Stomach (tissue), 8 donors: ENCODE measurements at regions not wholly inside any gene's neighbourhood (a gene's known extent, or its start where the extent isn't known, plus 50 kb on each side); places are given as distances from the start of the nearest gene placed in this dataset.
"Not testable (repeated sequence)": the region's sequence is repeated elsewhere in the genome, so short reads cannot be mapped to it uniquely, and the experiment has no call there.

Experiments used
- DNase-seq, 2 donors: peaks; one replicate each; pipeline versions ENCODE4 v3.0.0 to v3.0.0-alpha.2; 2013 to 2019
- H3K27ac ChIP-seq, 5 donors: fragments of 200-600 bp in 4 of 5; sonication (generic) in 4 of 5; one replicate each; pipeline ENCODE4 v1.5.1; 2013 to 2019; ENCODE audit warnings: mild to moderate bottlenecking in 1 of 5, moderate library complexity in 1 of 5
- H3K27me3 ChIP-seq, 3 donors: fragments of 200-600 bp; sonication (generic); one replicate each; pipeline ENCODE4 v1.5.1; 2017 to 2019; ENCODE audit warnings: mixed run types in 1 of 3
- H3K36me3 ChIP-seq, 4 donors: fragments of 200-600 bp; sonication (generic); 1 replicate in 3 of 4; 2 replicates in 1 of 4; pipeline ENCODE4 v1.5.1; 2016 to 2019
- H3K4me1 ChIP-seq, 4 donors: fragments of 200-600 bp; sonication (generic); one replicate each; pipeline ENCODE4 v1.5.1; 2016 to 2019
- H3K4me3 ChIP-seq, 4 donors: fragments of 200-600 bp; sonication (generic) in 3 of 4; one replicate each; pipeline ENCODE4 v1.5.1; 2016 to 2019; ENCODE audit warnings: mild to moderate bottlenecking in 1 of 4
- H3K9me3 ChIP-seq, 4 donors: fragments of 200-600 bp; sonication (generic); one replicate each; pipeline ENCODE4 v1.5.1; 2016 to 2019
- EP300 ChIP-seq: sonication (generic); formaldehyde crosslinking; IDR thresholded peaks from one replicate; pipeline ENCODE4 v1.6.1; 2017; ENCODE audit warnings: antibody characterized with exemption
- POLR2A ChIP-seq, 4 donors: fragments of 450-650 bp; IDR thresholded peaks; one replicate each; pipeline ENCODE4 v1.6.1; 2016; ENCODE audit warnings: antibody characterized with exemption in 4 of 4, control low read depth in 2 of 4, mild to moderate bottlenecking in 1 of 4, moderate library complexity in 1 of 4
- POLR2AphosphoS5 ChIP-seq, 3 donors: sonication (generic); formaldehyde crosslinking; IDR thresholded peaks; one replicate each; pipeline ENCODE4 v1.6.1; 2016; ENCODE audit warnings: antibody characterized with exemption in 3 of 3
- WGBS, 5 donors: extraction: QIAGEN DNeasy Blood & Tissue Kit in 3 of 5; methylation state at CpG; one replicate each; pipeline versions ENCODE4 v1.1.5 to v1.1.7; 2013 to 2018; 5-methylcytosine and 5-hydroxymethylcytosine counted together
- intact Hi-C: fragments of 100-400 bp; cut with DNase I; formaldehyde crosslinking; loops from one replicate; pipeline ENCODE4 v1.15.1; 2023; ENCODE audit warnings: low total_unique reads
- TF ChIP-seq, protein P1 (sequence below), 7 experiments: fragments of 450-650 bp in 4 of 7; fragments of 200-600 bp in 3 of 7; sonication (generic) in 3 of 7; IDR thresholded peaks; one replicate each; pipeline ENCODE4 v1.5.1; 2016 to 2019; ENCODE audit warnings: antibody characterized with exemption in 7 of 7, control low read depth in 2 of 7, mild to moderate bottlenecking in 1 of 7
- donor health status: healthy with polysubstance abuse.
- donor health status: Bipolar disorder and iron deficiency.
- donor health status: healthy.

DNA sequence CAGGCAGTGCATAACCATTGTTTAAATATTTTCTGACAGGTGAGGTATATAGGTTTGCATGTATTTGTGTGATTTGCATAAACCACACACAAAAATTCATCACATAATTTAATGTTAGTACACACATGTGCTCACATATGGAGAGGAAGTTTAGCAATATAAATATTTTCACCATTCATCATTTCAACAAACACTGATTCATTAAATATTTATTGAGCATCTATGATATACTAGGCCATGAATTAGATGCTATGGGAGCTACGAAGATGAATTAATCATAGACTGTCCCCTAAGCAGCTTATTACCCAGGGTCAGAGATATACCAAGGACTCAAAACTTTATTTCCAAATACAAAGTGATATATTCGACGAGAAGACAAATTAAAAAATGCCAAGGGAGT lies 311.6 kb upstream of the PIK3C3 start:
- no peak for DNase-seq
- TF ChIP-seq POLR2A (IDR thresholded peaks at IDR 0.05) (no peak), POLR2AphosphoS5 (IDR thresholded peaks at IDR 0.05) (no peak), EP300 (no peak)
- TF ChIP-seq, protein P1, sequence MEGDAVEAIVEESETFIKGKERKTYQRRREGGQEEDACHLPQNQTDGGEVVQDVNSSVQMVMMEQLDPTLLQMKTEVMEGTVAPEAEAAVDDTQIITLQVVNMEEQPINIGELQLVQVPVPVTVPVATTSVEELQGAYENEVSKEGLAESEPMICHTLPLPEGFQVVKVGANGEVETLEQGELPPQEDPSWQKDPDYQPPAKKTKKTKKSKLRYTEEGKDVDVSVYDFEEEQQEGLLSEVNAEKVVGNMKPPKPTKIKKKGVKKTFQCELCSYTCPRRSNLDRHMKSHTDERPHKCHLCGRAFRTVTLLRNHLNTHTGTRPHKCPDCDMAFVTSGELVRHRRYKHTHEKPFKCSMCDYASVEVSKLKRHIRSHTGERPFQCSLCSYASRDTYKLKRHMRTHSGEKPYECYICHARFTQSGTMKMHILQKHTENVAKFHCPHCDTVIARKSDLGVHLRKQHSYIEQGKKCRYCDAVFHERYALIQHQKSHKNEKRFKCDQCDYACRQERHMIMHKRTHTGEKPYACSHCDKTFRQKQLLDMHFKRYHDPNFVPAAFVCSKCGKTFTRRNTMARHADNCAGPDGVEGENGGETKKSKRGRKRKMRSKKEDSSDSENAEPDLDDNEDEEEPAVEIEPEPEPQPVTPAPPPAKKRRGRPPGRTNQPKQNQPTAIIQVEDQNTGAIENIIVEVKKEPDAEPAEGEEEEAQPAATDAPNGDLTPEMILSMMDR (IDR thresholded peaks at IDR 0.05), result no peak
- H3K27ac ChIP-seq, result no peak overlapping the region
- intact Hi-C loops, result no loop called here
- no peaks in the 10 kb centered on the region for H3K4me1 ChIP-seq
- peaks cover 0 to 3% (median 0%) of the 10 kb centered on the region in 4 donors for H3K9me3 ChIP-seq
- no peak overlapping the region for H3K4me3 ChIP-seq
- H3K36me3 ChIP-seq, result no peaks in the 10 kb centered on the region
- H3K27me3 ChIP-seq, result no peaks in the 10 kb centered on the region
- WGBS, 5 donors, result 80 to 85% (median 81%) methylated on average over 3 of the region's 3 CpGs

DNA sequence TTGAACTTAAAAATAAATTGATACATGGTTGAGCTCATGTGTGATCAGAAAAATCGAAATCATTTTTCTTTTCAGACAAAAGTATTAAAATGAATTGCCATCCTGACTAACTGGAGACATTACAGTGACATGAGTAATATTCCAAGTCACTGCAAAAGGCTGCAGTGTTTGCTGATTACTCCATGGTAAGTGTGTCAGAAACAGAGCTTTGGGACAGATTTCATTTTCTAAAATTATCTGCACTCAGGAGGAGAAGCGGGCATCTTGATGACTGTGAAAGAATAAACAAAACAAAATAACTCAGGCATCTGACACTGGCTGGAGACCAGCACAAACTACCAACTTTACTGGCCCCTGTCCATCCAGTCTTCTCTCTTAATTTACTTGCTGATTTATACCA lies 312.3 kb upstream of the PIK3C3 start:
- no peaks in the 10 kb centered on the region for H3K36me3 ChIP-seq
- H3K27me3 ChIP-seq, result no peaks in the 10 kb centered on the region
- peaks cover 0 to 3% (median 0%) of the 10 kb centered on the region in 4 donors for H3K9me3 ChIP-seq
- H3K4me1 ChIP-seq, result no peaks in the 10 kb centered on the region
- WGBS, 5 donors, result 50 to 58% (median 54%) methylated on average over 2 of the region's 2 CpGs
- no peak overlapping the region for H3K4me3 ChIP-seq
- no peak overlapping the region for H3K27ac ChIP-seq
- no peak for DNase-seq
- intact Hi-C loops, result no loop called here
- TF ChIP-seq, protein P1 (IDR thresholded peaks at IDR 0.05), result no peak
- TF ChIP-seq POLR2AphosphoS5 (IDR thresholded peaks at IDR 0.05), result no peak
- no peak for TF ChIP-seq EP300
- no peak for TF ChIP-seq POLR2A (IDR thresholded peaks at IDR 0.05)

DNA sequence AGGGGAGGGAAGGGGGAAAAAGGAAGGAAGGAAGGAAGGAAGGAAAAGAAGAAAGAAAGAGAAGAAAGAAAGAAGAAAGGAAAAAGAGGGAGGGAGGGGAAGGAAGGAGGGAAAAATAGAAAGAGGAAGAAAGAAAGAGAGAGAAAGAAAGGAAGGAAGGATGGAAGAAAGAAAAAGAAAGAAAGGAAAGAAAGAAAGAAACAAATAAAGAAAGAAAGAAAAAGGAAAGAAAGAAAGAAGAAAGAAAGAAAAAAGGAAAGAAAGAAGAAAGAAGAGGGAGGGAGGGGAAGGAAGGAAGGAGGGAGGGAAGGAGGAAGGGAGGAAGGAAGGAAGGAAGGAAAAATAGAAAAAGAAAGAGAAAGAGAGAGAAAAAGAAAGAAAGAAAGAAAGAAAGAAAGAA lies 315.8 kb upstream of the PIK3C3 start:
- Histone ChIP-seq H3K27me3 (no peaks in the 10 kb centered on the region), H3K36me3 (no peaks in the 10 kb centered on the region), H3K9me3 (peaks cover 0 to 3% (median 0%) of the 10 kb centered on the region in 4 donors), H3K27ac (no peak overlapping the region), H3K4me1 (no peaks in the 10 kb centered on the region), H3K4me3 (no peak overlapping the region)
- DNase-seq, result no peak
- intact Hi-C loops, result no loop called here
- no peak for TF ChIP-seq EP300
- TF ChIP-seq, protein P1 (IDR thresholded peaks at IDR 0.05), result no peak
- no peak for TF ChIP-seq POLR2A (IDR thresholded peaks at IDR 0.05)

DNA sequence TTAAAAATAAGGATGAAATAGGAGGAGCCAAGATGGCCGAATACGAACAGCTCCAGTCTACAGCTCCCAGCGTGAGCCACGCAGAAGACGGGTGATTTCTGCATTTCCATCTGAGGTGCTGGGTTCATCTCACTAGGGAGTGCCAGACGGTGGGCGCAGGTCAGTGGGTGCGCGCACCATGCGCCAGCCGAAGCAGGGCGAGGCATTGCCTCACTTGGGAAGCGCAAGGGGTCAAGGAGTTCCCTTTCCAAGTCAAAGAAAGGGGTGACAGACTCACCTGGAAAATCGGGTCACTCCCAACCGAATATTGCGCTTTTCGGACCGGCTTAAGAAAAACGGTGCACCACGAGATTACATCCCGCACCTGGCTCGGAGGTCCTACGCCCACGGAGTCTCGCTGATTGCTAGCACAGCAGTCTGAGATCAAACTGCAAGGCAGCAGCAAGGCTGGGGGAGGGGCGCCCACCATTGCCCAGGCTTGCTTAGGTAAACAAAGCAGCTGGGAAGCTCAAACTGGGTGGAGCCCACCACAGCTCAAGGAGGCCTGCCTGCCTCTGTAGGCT lies 323.2 kb upstream of the PIK3C3 start:
- H3K4me1 ChIP-seq, H3K27ac ChIP-seq, H3K27me3 ChIP-seq, H3K9me3 ChIP-seq, DNase-seq, H3K36me3 ChIP-seq, intact Hi-C loops: not testable (repeated sequence)
- H3K4me3 ChIP-seq, result peak overlapping the region in 2 of 4 donors; percentile 17 to 19
- WGBS, 5 donors, result 79 to 93% (median 83%) methylated on average over 23 to 26 of the region's 26 CpGs

DNA sequence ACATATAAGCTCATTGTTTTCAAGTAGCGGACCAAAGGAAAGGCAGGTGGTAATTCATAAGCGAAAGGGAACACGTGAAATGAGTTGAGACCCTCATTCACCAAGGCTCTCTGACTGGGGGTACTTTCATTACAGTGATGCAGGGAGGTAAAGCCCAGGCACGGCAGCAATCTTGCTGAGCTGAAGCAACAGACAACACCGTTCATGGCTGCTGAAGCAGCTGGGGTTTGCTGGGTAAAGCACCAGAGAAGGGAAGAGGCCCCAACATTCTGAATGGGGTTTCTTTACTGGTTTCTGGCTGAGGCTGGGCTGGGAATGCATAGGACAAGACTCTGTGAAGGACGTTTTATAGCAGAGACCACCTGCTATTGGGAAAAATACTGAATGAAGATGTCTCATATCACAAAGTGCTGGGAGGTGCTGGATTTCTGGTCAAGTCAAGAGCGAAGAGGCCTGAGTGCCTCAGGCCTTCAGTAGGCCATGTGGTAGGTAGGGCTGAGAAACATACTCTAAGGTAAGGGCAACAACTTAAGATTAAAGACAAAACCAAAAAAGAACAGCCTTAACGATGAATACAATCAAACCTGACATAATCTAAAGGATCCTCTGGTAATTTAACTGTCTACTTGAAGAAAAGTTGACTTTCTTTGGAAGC lies 324.7 kb upstream of the PIK3C3 start:
- no peak for TF ChIP-seq EP300
- no peak for TF ChIP-seq POLR2A (IDR thresholded peaks at IDR 0.05)
- no peak for TF ChIP-seq POLR2AphosphoS5 (IDR thresholded peaks at IDR 0.05)
- TF ChIP-seq, protein P1 (IDR thresholded peaks at IDR 0.05), result no peak
- Histone ChIP-seq H3K4me1 (no peaks in the 10 kb centered on the region), H3K36me3 (no peaks in the 10 kb centered on the region), H3K4me3 (no peak overlapping the region), H3K27me3 (no peaks in the 10 kb centered on the region), H3K9me3 (no peaks in the 10 kb centered on the region), H3K27ac (no peak overlapping the region)
- WGBS, 5 donors, result 86 to 93% (median 90%) methylated on average over 8 of the region's 8 CpGs
- DNase-seq, result no peak
- intact Hi-C loops, result no loop called here
